Posterior vena cava (tissue), 2 donors: ENCODE measurements at regions not wholly inside any gene's neighbourhood (a gene's known extent, or its start where the extent isn't known, plus 50 kb on each side); places are given as distances from the start of the nearest gene placed in this dataset.
"Not testable (repeated sequence)": the region's sequence is repeated elsewhere in the genome, so short reads cannot be mapped to it uniquely, and the experiment has no call there.

Experiments used
- DNase-seq: peaks from one replicate; pipeline ENCODE4 v3.0.0-alpha.2; 2020; ENCODE audit warnings: low spot score
- intact Hi-C, 2 donors: fragments of 100-400 bp; cut with DNase I; formaldehyde crosslinking; loops; one replicate each; pipeline versions ENCODE4 v1.14.1 to v1.14.2; 2022 to 2023
- donor health status: DM: yes; HTN: yes; CAD: no.
- donor health status: DM: yes; HTN: yes; CAD: no.

DNA sequence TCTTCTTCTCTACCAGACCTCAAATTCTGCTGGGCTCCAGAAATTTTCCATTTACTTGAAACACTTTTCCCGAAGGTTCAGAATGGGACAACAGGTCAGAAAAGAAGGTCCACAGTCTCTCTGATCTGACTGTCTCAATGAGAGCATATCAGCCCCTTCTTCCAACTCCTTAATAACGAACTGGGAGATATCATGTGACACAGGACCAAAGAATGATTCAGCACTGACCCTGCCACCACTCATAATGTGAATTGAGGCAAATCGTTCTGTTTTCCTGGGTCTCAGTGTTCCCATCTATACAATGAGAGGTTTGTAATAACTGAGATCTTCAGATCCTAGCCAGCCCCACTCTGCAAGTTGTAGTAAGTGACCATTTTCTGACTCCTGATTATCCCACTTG lies 500.5 kb downstream of the NTRK3 start:
- DNase-seq: no peak
- intact Hi-C loops: loop anchor here in 1 of 2 donors (10.0 kb wide), 1 partner anchor 1049 kb away; the partner anchor contains the start of gene ACAN

DNA sequence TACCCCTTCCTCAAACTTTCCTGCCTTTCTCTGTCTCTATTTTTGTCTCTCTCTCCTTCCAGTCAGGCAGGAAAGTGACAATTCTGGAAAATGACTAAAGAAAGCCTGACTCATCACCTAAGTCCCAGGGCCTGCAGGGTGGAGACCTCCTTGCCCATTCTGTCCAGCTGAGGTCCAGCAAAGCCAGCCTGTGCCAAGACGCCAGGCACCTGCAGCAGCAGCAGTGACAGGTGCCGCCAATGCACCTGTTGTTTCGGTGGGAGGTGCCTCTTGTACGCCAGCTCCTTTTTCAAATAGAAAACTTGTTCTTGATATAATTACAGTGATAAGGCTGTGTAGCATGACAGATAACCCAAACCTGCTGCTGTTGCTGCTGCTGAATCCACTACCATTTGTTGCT lies 501.3 kb downstream of the NTRK3 start:
- no peak for DNase-seq
- intact Hi-C loops: loop anchor here in 1 of 2 donors (10.0 kb wide), 1 partner anchor 1050 kb away; the partner anchor contains the start of gene ACAN

DNA sequence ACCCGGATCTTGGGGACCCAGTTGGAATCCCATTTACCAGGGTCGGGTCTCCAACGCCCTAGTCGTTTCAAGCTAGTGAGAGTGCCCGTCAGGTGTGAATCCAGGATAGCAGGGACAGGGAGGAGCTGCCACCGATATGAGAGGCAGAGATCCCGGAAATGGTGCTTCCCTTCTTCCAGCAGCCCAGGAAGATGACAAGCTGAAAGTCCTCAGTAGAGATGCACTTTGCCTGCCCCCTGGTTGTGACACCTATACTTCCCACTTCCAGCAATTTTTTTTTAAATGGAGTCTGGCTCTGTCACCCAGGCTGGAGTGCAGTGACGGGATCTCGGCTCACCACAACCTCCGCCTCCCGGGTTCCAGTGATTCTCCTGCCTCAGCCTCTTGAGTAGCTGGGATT lies 503.0 kb downstream of the NTRK3 start:
- intact Hi-C loops: loop anchor here in 1 of 2 donors (10.0 kb wide), 1 partner anchor 1051 kb away; the partner anchor contains the start of gene ACAN
- DNase-seq: no peak

DNA sequence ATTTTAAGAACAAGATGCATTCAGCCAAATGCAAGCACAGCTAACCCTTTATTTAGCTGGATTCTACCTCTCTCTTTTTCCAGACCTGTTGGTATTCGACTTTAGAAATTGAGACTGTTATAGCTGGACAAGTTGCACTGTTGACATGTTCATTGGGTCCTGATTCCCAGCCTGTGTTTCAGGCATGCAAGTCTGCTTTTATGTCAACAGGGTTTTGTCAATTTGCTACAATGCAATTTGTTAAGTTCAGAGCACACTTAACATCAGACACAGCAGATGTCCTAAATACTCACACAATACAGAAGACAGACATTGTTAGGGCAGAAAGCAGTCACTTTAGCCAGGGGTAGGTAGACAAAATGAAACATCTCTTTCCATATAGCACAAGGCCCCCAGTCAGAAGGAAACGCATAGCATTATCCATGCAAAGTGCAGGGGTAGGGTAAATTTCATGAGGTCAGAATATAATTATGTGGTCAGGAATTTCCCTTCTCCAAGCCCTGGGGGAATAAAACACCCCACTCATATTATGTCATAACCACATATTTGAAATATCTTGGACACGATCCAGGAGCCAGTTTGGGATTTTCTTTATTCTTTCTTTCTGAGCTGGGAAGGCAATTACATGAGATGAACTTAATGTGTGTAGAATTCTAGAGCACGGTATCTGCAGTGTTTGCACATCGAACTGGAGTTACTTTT lies 504.1 kb downstream of the NTRK3 start:
- no peak for DNase-seq
- intact Hi-C loops: loop anchor here in 1 of 2 donors (10.0 kb wide), 1 partner anchor 1052 kb away; the partner anchor contains the start of gene ACAN

DNA sequence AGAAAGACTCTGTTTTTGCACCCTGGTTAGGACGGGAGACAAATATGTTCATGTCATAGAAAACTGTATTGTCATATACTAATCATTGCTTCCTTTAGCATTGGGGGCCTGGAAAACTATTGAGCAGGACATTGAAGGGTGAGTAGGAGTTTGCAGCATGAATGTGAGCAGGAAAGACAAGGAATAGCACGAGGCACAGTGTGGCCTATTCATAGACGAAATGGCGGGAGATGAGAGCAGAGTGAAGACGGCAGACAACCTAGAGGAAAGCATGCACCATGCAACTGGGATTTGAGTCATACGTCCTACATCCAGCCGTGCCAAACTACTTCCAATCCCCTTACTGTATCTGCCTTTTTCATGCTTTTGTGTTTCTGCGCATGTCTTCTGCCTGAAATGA lies 508.1 kb downstream of the NTRK3 start:
- DNase-seq: no peak
- intact Hi-C loops: no loop called here

DNA sequence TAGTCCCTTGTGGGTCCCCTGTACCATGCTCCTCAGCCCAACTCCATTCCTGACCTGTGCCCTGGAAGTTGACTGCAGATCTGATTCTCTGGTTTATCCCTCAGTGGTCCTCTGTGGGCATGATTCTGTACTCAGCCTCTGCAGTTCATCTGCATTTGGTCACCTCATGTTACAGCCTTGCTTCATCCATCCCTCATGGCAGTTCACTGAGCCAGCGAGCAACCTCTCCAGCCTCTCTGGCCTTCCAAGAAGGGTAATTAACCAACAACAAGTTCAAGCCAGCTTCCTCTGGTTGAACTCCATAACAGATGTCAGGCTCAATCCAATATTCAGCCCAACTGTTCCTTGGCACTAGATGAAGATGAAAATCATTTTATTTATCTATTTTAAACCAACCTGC lies 509.5 kb downstream of the NTRK3 start:
- DNase-seq: no peak

DNA sequence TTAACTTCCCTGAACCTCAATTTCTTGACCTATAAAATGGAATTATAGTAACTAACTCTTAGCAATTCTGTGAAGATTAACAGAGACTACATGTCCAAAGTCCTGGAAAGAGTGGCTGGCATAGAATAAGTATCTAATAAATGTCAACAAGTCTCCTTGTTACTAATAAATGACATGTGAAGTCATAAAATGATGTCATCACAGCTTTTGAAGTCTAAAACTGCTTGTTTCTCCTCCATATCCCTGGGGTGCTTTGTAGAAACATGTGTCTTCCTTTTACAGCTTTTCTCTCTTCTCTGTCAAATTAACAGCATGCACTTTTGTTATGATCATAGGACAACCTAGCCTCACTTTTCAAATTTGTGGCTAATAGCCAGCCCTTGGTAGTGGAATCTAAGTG lies 510.2 kb downstream of the NTRK3 start:
- intact Hi-C loops: no loop called here
- no peak for DNase-seq

More for the DNA sequence above, 509.5 kb downstream of the NTRK3 start:
- intact Hi-C loops: no loop called here

DNA sequence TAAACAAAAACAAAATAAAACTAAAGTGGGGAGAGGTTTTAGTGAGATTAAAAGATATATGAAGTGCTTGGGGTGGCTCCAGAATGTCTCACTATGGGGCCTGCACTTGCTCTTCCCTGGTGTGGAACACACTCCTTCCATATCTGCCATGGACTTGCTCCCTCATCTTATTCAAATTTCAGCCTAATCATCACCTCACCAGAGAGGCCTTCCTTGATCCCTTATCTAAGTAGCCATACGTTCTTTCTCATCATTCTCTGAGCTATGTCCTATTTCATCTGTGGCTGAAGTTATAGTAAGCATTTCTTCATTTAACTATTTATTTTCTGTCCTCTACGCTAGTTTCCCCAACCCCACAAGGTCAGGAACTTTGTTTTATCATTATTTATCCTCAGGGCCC lies 511.7 kb downstream of the NTRK3 start:
- no peak for DNase-seq
- intact Hi-C loops: no loop called here

DNA sequence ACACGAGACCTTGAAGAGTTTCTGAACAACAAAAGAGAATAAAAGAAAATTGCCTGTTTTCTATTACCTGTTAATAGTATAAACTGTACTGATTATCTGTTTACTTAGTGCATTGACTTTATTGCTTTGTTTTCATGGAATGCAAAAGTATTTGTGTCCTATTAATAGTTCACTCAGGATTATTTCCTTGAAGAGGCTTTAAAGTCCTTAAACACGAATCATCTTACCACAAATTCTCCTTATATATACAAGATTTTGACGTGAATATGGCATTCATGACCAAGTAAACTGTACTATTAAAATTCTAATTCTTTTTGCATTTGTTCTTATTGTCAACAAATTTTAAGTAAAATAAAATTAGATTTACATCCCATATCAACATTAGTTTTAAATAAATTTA lies 513.0 kb downstream of the NTRK3 start:
- intact Hi-C loops: no loop called here
- no peak for DNase-seq

DNA sequence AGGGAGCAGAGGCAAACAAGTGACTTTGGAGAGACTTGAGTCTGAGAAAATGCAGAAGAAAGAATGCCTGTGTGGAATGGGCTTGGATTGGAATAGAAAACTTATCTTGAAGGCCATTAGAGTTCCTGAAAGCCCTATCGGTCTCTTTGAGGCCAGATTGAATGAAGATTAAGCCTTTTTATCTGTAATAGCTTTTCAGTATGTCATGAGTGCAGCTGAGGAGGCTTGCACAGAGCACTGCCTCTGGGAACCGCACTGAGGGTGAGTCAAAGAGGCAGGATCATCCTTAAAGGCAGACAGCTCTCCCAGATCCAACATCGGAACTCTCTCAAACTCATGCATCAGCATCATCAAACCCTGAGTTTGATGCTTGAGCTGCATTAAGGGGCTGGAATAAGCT lies 515.2 kb downstream of the NTRK3 start:
- intact Hi-C loops: no loop called here
- no peak for DNase-seq

DNA sequence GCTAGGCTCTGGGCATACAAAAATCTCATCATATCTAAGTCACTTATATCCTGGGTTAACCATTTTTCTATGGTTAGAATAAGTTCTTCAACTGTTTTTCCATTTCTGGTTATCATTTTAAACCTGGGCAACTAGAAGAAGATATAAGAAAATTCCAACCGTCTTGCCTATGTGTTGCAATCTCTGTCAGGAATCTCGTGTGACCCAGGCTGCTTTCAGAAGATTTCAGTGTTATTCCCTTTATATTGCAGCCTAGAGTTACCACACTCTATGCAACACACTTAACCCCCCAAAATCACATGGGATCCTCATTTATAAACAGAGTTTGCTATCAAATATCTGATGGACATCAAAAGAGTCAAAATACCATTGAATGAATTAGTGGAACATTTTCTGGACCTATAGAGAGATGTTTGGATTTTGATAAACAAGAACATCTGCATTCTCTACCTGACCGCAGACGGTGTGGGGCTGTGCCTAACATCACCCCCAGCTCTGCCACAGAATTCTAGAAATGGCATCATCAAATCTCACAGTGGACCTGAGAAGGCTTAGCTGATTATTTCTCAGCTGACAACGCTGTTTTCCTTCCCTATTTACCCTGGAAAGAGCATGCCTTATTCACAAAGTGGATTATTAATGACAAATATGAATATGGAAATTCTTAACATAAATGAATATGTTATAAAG lies 515.7 kb downstream of the NTRK3 start:
- intact Hi-C loops: no loop called here
- DNase-seq: no peak

DNA sequence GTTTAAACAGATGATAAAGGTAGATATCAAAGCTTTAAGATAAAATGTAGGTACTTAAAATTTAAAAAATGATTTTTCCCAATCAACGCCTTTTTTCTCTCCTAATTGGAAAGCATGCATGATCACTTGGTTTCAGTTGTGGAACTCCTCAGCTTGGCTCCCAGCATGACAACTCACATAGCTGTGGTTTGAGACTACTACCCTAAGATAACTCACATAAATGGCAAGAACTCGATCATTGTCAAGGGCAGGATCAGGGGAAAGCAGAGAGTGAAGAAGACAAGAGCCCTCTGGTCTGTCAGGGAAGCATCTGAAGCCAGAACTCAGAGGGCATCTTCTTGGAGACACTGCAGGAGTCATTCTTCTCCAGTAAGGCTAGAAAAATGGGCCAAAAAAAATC lies 516.7 kb downstream of the NTRK3 start:
- intact Hi-C loops: no loop called here

DNA sequence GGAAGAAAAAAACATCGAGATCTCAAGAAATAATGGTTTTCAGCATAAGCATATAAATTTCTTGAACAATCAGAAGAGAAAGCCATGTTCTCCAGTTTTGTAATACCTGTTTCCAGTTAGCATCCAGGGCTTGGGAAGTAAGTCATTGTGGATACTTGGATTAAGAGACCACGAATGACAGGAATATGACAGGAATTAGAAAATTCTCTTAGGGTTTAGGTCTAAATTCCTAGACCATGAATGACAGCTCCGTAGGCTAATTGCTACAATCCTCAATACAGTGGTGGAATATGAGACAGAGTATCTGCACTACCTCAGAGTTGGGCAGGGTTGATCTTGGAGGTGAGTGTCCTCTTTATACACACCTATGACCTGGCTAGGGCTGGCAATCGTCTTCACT lies 517.5 kb downstream of the NTRK3 start:
- no peak for DNase-seq
- intact Hi-C loops: no loop called here

More for the DNA sequence above, 516.7 kb downstream of the NTRK3 start:
- DNase-seq: no peak

DNA sequence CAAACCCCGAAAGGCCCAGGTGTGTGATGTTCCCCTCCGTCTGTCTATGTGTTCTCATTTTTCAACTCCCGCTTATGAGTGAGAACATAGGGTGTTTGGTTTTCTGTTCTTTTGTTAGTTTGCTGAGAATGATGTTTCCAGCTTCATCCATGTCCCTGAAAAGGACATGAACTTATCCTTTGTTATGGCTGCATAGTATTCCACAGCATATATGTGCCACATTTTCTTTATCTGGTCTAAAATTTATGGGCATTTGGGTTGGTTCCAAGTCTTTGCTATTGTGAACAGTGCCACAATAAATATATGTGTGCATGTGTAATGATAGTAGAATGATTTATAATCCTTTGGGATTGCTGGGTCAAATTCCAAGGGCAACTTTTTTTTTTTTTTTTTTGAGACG lies 519.1 kb downstream of the NTRK3 start:
- DNase-seq, intact Hi-C loops: not testable (repeated sequence)

DNA sequence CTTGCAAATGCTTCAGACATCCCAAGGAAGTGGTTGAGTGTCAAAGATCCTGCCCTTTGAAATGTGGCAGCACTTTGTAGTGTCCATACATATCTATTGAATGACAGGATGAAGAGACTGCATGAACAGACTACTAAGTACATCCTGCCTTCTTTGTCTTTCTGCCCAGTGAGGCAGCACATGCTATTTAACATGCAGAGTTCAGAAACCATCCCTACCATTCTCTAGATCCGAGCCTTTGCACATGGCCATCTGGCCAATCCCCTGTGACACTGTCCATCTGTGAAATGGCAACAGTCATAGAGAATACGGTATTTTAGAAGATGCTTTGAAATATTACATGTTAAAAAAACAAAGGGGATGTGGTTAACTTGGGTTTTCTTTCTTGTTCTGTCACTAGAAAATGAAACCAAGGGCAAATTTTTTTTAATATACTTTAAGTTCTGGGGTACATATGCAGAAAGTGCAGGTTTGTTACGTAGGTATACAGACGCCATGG lies 519.6 kb downstream of the NTRK3 start:
- intact Hi-C loops: no loop called here
- DNase-seq: no peak

DNA sequence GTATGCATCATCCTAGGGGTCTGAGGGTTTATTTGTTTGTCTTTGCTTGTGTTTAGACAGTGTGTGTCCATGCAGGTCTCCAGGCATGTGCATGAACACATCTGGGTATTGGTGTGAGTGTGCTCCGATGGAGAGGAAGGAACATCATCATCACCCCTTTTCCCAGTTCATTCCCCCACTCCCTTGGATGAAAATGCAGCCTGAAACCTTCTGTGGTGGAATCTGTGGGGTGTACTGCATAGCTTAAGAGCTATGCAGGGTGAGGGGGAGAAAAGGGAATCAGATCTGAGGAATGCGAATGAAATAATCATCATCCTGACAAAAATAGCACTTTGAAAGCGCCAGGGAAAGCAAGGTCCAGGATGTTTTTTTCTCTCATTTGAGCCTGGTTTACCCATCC lies 520.1 kb downstream of the NTRK3 start:
- intact Hi-C loops: no loop called here
- DNase-seq: no peak

DNA sequence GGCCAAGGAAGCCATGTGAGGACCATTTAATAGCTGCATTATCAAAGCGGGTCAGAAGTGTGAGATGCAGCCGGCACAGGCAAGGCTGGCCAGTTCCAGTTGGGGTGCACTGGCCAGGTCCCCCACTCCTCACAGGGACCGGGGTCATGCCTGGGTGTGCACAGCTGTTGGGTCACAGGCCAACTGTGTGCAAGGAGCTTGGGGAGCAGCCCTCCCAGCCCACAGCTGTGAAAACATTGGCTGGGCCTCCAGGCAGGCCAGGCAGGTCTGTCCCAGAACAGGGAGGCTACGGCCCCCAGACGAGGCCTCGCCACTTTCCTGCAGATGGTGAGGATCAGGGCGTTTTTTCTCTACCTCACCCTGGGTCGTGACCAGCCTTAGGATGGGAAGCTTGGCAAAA lies 521.0 kb downstream of the NTRK3 start:
- DNase-seq: no peak
- intact Hi-C loops: no loop called here

DNA sequence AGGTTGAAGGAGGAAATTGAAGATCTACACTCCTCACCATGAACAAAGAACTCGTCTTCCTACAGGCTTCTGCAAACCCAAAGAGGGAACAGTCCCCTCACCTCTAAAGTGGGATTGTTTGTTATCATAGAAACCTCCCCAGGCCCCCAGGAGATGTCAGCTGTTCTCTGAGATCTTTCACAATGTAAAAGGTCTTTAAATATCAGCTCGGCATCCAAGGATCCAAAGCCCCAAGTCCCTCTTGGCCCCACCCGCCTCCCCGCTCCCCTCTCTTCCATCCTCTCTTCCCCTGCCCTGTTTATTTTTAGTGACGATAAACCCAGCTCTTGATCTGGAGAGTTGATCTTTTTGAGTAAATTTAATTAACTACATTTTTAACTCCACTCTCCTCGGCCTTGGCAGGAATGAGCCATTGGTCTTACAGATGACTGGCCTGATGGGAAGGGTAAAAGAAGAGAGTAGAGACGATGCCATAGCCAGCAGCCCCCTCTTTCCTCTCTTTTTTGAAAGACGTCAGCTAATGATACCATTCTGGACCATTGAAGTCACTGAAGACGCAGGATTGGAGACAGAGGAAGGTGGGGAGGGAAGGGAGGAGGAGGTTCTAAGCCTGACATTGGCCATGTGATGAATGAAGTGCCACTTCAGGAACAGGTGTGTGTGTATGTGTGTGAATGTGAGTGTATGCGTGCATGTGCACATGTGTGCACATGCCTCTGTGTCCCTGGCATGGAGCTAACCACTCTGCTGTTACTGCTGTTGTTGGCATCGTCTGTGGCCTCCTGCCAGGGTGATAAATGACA lies 521.8 kb downstream of the NTRK3 start:
- intact Hi-C loops: no loop called here
- no peak for DNase-seq

DNA sequence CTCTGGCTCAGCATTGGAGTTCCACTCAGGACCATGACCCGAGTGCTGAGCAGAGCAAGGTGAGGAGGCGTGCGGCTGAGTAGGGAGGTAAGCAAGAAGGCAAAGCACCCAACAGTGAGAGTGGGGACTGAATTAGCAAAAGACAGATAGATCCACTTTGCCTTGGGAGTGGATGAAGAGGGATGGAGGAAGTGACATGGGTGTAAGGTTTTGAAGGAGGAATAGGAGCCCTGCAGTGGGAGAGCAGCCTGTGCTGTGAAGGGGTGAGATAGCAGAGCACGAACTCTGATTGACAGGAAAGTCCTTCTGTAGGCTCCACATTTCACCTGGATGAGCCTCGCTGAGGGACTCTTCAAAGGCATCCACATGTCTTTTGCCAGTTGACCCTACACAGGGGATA lies 522.6 kb downstream of the NTRK3 start:
- DNase-seq: no peak
- intact Hi-C loops: no loop called here

DNA sequence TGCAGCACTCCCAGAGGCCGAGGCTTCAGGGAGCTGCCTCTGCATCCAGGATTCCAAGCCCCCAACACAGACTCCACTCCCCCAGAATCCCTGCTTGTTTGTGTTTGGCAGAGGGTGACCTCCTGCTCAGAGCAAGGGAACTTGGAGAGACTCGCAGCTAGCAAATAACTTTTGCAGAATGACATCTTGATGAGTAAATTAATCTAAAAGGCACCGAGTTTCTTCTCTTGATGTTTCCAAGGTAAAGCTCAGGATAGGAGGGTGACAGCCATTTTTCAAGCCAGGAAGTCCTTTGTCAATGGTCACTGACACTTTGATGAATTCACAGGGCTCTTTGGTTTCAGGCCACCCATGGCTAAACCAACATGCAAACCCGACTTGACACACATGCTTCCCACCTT lies 523.0 kb downstream of the NTRK3 start:
- intact Hi-C loops: no loop called here
- DNase-seq: no peak
